Astrocyte (in vitro differentiated cells and primary cell): ENCODE measurements at regions not wholly inside any gene's neighbourhood (a gene's known extent, or its start where the extent isn't known, plus 50 kb on each side); places are given as distances from the start of the nearest gene placed in this dataset.

Source experiments
- CTCF ChIP-seq: IDR thresholded peaks from 2 replicates; pipeline ENCODE4 v1.5.1; 2011; ENCODE audit warnings: low read depth, mild to moderate bottlenecking, inconsistent platforms, low read length, moderate library complexity; ENCODE audit not compliant: insufficient read depth
- EZH2 ChIP-seq: IDR thresholded peaks from 2 replicates; pipeline ENCODE4 v1.6.1; 2012; ENCODE audit warnings: mild to moderate bottlenecking, low read length, inconsistent platforms; ENCODE audit not compliant: insufficient read depth

DNA sequence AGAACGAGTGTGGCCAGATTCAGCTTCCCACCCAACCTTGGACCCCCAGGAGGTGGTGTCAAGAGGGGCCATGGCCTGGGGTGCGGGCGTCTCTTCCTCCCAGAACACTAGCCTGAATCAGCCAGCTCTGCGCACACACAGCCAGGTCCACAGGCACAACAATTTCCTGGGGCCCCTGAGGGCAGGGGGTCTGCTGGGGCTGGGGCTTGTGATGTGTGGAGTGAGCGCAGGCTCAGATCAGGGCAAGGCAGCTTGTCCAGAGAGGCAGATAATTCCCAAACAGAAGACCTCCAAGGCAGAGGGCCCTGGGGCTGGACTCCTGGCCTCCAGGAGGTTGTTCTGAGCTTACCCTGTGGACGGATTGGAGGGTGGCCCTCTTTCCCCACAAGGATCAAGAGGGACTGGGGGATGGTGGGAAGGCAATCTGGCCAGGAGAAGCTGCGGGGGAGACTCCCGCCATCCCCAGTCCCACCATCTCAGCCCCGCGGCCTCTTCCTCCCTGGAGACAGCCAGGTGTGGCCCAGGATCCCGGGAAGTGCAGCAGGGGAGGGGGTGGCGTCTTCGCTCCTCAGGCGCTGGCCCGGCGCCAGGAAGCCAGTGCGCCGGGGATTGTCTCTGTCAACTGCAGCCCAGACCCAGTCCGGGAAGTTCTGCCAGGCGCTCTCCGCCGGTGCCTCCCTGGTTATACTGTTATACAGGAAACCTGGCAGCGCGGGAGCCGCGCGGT lies 52.0 kb upstream of the AMZ2 start:
- TF ChIP-seq CTCF = no peak
- peak; percentile 94 for TF ChIP-seq EZH2
